Mammary epithelial cell (primary cell): ENCODE measurements at regions not wholly inside any gene's neighbourhood (a gene's known extent, or its start where the extent isn't known, plus 50 kb on each side); places are given as distances from the start of the nearest gene placed in this dataset.

Source experiments
- EZH2 ChIP-seq: IDR thresholded peaks from 2 replicates; pipeline ENCODE4 v1.6.1; 2012; ENCODE audit warnings: low read length, inconsistent platforms, borderline replicate concordance
- TF ChIP-seq, protein P1 (sequence below), 2 donors: IDR thresholded peaks in 1 of 2; conservative IDR thresholded peaks in 1 of 2; 2 replicates each; pipeline ENCODE4 v1.5.1; 2011 to 2012; ENCODE audit warnings: inconsistent platforms in 2 of 2, low read length in 2 of 2, mild to moderate bottlenecking in 2 of 2, control low read depth in 1 of 2, low read depth in 1 of 2; ENCODE audit not compliant: insufficient read depth in 1 of 2; ENCODE audit errors: extremely low read depth in 1 of 2

- TF ChIP-seq, protein P1, sequence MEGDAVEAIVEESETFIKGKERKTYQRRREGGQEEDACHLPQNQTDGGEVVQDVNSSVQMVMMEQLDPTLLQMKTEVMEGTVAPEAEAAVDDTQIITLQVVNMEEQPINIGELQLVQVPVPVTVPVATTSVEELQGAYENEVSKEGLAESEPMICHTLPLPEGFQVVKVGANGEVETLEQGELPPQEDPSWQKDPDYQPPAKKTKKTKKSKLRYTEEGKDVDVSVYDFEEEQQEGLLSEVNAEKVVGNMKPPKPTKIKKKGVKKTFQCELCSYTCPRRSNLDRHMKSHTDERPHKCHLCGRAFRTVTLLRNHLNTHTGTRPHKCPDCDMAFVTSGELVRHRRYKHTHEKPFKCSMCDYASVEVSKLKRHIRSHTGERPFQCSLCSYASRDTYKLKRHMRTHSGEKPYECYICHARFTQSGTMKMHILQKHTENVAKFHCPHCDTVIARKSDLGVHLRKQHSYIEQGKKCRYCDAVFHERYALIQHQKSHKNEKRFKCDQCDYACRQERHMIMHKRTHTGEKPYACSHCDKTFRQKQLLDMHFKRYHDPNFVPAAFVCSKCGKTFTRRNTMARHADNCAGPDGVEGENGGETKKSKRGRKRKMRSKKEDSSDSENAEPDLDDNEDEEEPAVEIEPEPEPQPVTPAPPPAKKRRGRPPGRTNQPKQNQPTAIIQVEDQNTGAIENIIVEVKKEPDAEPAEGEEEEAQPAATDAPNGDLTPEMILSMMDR (conservative IDR thresholded peaks at IDR 0.05 in 1 of 2, IDR thresholded peaks at IDR 0.05 in 1 of 2; ENCODE audit: extremely low read depth in 1 of 2, insufficient read depth in 1 of 2, low read depth in 1 of 2, low read length in 2 of 2), result no peak
- no peak for TF ChIP-seq EZH2
These were observed 318.3 kb upstream of the TNRC6C start for GRCh38 chr17:77640252-77640651.
